ENCODE measurements at regions not wholly inside any gene's neighbourhood (a gene's known extent, or its start where the extent isn't known, plus 50 kb on each side); places are given as distances from the start of the nearest gene placed in this dataset.

- no peak for DNase-seq (ENCODE audit: low spot score)
- TF ChIP-seq, protein P1, sequence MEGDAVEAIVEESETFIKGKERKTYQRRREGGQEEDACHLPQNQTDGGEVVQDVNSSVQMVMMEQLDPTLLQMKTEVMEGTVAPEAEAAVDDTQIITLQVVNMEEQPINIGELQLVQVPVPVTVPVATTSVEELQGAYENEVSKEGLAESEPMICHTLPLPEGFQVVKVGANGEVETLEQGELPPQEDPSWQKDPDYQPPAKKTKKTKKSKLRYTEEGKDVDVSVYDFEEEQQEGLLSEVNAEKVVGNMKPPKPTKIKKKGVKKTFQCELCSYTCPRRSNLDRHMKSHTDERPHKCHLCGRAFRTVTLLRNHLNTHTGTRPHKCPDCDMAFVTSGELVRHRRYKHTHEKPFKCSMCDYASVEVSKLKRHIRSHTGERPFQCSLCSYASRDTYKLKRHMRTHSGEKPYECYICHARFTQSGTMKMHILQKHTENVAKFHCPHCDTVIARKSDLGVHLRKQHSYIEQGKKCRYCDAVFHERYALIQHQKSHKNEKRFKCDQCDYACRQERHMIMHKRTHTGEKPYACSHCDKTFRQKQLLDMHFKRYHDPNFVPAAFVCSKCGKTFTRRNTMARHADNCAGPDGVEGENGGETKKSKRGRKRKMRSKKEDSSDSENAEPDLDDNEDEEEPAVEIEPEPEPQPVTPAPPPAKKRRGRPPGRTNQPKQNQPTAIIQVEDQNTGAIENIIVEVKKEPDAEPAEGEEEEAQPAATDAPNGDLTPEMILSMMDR (IDR thresholded peaks at IDR 0.05) = no peak
- H3K9me3 ChIP-seq = no peaks in the 10 kb centered on the region
- no peak overlapping the region for H3K4me3 ChIP-seq
- H3K27ac ChIP-seq = no peak overlapping the region
- no peaks in the 10 kb centered on the region for H3K27me3 ChIP-seq
- no peaks in the 10 kb centered on the region for H3K36me3 ChIP-seq
- no peaks in the 10 kb centered on the region for H3K4me1 ChIP-seq
Observed at GRCh38 chr10:35852721-35853120, 210.6 kb upstream of the FZD8 start.

GRCh38 chr10:35848412-35848811, 206.3 kb upstream of the FZD8 start:
- TF ChIP-seq, protein P1 (IDR thresholded peaks at IDR 0.05) = no peak
- Histone ChIP-seq H3K4me1 (peaks cover 0 to 10% of the 10 kb centered on the region in 2 donors), H3K27me3 (no peaks in the 10 kb centered on the region), H3K4me3 (no peak overlapping the region), H3K27ac (no peak overlapping the region), H3K9me3 (no peaks in the 10 kb centered on the region), H3K36me3 (no peaks in the 10 kb centered on the region)
- DNase-seq (ENCODE audit: low spot score) = no peak

GRCh38 chr10:35844686-35845085, 202.6 kb upstream of the FZD8 start:
- no peak for DNase-seq (ENCODE audit: low spot score)
- peaks cover 0 to 11% of the 10 kb centered on the region in 2 donors for H3K4me1 ChIP-seq
- no peaks in the 10 kb centered on the region for H3K27me3 ChIP-seq
- TF ChIP-seq, protein P1 (IDR thresholded peaks at IDR 0.05) = no peak
- H3K36me3 ChIP-seq = no peaks in the 10 kb centered on the region
- H3K9me3 ChIP-seq = peaks cover 0 to 18% of the 10 kb centered on the region in 2 donors
- no peak overlapping the region for H3K27ac ChIP-seq
- no peak overlapping the region for H3K4me3 ChIP-seq

- DNase-seq (ENCODE audit: low spot score) = no peak
- Histone ChIP-seq H3K27ac (no peak overlapping the region), H3K27me3 (no peaks in the 10 kb centered on the region), H3K9me3 (peaks cover 0 to 18% of the 10 kb centered on the region in 2 donors), H3K4me1 (peaks cover 0 to 11% of the 10 kb centered on the region in 2 donors), H3K36me3 (no peaks in the 10 kb centered on the region), H3K4me3 (no peak overlapping the region)
- TF ChIP-seq, protein P1 (IDR thresholded peaks at IDR 0.05) = no peak
Observed at GRCh38 chr10:35843524-35844181, 201.6 kb upstream of the FZD8 start.

- DNase-seq (ENCODE audit: low spot score) = no peak
- no peaks in the 10 kb centered on the region for H3K27me3 ChIP-seq
- no peaks in the 10 kb centered on the region for H3K36me3 ChIP-seq
- no peak overlapping the region for H3K27ac ChIP-seq
- TF ChIP-seq, protein P1 (IDR thresholded peaks at IDR 0.05) = no peak
- peaks cover 0 to 18% of the 10 kb centered on the region in 2 donors for H3K9me3 ChIP-seq
- no peaks in the 10 kb centered on the region for H3K4me1 ChIP-seq
- no peak overlapping the region for H3K4me3 ChIP-seq
Observed at GRCh38 chr10:35838054-35838453, 196.0 kb upstream of the FZD8 start.

DNA sequence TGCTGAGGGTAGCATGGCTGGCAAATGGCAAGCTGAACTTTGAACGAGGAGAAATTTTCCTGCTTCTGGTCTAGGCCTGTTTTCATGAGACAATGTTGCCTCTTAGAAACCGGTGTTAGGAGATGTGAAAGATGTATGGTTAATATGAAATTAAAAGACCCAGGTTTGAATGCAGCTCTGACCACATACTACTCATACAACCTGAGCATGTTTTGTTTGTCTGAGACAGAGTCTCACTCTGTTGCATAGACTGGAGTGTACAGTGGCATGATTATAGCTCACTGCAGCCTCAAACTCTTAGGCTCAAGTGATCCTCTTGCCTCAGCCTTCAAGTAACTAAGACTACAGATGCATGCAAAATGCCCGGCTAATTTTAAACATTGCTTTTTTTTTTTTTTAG, 193.4 kb upstream of the FZD8 start:
- H3K27me3 ChIP-seq = no peaks in the 10 kb centered on the region
- no peak overlapping the region for H3K4me3 ChIP-seq
- DNase-seq (ENCODE audit: low spot score) = no peak
- no peak overlapping the region for H3K27ac ChIP-seq
- H3K9me3 ChIP-seq = peaks cover 0 to 8% of the 10 kb centered on the region in 2 donors
- TF ChIP-seq, protein P1 (IDR thresholded peaks at IDR 0.05) = no peak
- H3K36me3 ChIP-seq = no peaks in the 10 kb centered on the region
- no peaks in the 10 kb centered on the region for H3K4me1 ChIP-seq

Data from right atrium auricular region (tissue), 2 donors.